GM23248 (cell line): ENCODE measurements at regions not wholly inside any gene's neighbourhood (a gene's known extent, or its start where the extent isn't known, plus 50 kb on each side); places are given as distances from the start of the nearest gene placed in this dataset.

Experiments
- EZH2 ChIP-seq: fragments of 200-600 bp; sonication (generic); IDR thresholded peaks from 2 replicates; pipeline ENCODE4 v1.6.1; 2018; ENCODE audit warnings: antibody characterized with exemption, mild to moderate bottlenecking; ENCODE audit not compliant: insufficient read depth, poor library complexity, severe bottlenecking
- EZH2phosphoT487 ChIP-seq: fragments of 200-600 bp; sonication (generic); IDR thresholded peaks from 2 replicates; pipeline ENCODE4 v1.6.1; 2018; ENCODE audit warnings: antibody characterized with exemption, moderate library complexity, mild to moderate bottlenecking, low read depth; ENCODE audit not compliant: insufficient read depth

- TF ChIP-seq EZH2phosphoT487 (no peak), EZH2 (no peak)
These were observed 92.0 kb upstream of the PRMT6 start for GRCh38 chr1:106964495-106964894.
